ENCODE measurements at regions not wholly inside any gene's neighbourhood (a gene's known extent, or its start where the extent isn't known, plus 50 kb on each side); places are given as distances from the start of the nearest gene placed in this dataset.

GRCh38 chr12:62130834-62131552 is 129.2 kb upstream of the USP15 start:
- ATAC-seq (no peak), DNase-seq (no peak)

GRCh38 chr12:62133440-62133839 is 126.8 kb upstream of the USP15 start:
- ATAC-seq (no peak), DNase-seq (no peak)

GRCh38 chr12:62135553-62136200 is 124.5 kb upstream of the USP15 start:
- no peak for DNase-seq

GRCh38 chr12:62136496-62136895 is 123.7 kb upstream of the USP15 start:
- ATAC-seq (no peak), DNase-seq (no peak)

More at GRCh38 chr12:62135553-62136200, 124.5 kb upstream of the USP15 start:
- ATAC-seq = no peak

- ATAC-seq = no peak
- DNase-seq = no peak
Observed at GRCh38 chr12:62138527-62138926, 121.7 kb upstream of the USP15 start.

DNA sequence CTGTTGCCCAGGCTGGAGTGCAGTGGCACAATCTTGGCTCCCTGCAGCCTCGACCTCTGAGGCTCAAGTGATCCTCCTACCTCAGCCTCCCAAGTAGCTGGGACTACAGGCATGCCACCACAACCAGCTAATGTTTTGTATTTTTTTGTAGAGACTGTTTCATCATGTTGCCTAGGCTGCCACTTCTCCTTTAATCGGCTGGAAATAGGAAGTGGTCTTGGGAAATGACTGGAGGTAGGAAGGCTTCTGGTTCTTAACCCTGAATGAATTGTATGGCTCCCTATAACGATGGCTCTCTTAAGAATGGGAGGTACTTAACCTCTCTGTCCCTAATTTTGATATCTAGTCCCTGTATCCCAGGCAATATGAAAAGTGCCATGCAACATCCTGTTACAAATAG is 113.9 kb upstream of the USP15 start:
- DNase-seq (no peak), ATAC-seq (no peak)

DNA sequence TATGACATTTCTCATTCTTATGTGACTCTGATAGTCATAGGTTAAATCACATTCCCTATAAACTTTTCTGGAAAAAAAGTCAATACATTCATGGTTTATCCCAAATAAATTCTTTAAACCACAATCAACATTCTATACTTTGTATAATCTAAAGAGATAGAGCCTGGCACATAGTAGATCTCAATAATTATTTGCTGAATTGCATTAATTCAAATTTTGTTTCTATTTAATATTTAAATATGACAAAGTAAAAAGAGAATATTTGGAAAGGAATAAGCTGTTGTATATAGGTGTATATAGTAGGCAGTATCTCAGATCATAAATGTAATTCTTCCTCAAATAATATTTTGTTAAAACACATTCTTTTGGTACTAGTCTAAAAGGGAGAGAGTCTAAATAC is 102.2 kb upstream of the USP15 start:
- ATAC-seq = no peak
- no peak for DNase-seq

GRCh38 chr12:62158461-62159360 is 101.5 kb upstream of the USP15 start:
- DNase-seq (no peak), ATAC-seq (no peak)

DNA sequence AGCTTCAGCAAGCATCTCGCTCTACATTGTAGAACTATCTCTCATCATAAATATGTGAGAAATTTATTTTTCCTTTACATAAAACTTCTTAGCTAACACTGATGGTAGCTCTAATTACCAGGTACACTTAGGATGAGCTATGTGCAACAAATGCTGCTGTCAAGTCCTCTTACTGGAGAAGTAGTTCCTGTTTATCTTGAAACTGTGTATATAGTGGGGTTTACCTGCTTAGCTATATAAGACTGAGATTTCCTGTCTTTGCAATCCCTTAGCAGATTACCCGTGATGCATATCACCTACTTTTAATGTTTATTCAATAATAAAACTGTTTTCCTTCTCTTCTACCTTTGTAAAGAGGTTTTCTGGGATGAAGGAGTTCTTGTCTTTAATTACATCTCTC is 98.0 kb upstream of the USP15 start:
- no peak for ATAC-seq

GRCh38 chr12:62163368-62163767 is 96.8 kb upstream of the USP15 start:
- DNase-seq (no peak), ATAC-seq (no peak)

More for the DNA sequence above, 98.0 kb upstream of the USP15 start:
- no peak for DNase-seq

DNA sequence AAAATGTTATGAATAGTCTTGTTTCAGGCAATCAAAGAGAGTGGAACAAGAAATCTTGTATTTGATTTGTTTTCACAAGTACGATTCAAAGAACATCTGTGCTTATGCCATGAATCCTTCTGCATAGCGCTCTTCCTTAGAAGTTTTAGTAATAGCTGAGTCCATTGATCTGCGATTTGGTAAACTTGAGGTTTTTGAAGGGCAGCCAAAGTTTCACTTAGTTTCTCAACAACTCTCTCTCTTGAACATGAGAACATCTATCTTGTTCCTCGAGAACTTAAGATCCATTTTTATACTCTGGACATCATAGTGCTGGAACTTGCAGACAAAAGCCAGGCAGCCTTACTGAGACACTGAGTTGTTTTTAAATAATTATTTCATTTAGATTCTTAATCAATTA is 96.2 kb upstream of the USP15 start:
- no peak for DNase-seq
- no peak for ATAC-seq

DNA sequence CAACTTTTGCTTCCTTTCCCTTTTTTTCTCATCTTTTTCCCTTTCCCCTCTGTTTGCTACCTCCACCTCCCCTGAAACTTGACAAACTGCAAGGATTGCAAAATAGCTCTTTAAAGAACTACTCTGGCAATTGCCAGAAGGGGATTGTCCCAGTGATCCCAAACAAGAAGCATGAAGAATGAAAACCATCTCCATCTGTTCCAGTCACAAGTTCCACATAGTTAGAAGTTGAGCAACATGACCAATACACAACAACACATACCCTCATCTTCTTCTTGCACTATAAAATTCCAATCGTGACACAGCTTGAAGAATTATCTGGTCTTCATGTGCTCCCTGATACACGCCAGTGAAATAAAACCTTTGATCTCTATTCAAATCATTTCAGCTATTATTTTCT is 93.7 kb upstream of the USP15 start:
- ATAC-seq = no peak
- DNase-seq = no peak

GRCh38 chr12:62168411-62168810 is 91.8 kb upstream of the USP15 start:
- no peak for ATAC-seq
- DNase-seq = no peak

- DNase-seq (no peak), ATAC-seq (no peak)
Observed at GRCh38 chr12:62170241-62170640, 90.0 kb upstream of the USP15 start.

DNA sequence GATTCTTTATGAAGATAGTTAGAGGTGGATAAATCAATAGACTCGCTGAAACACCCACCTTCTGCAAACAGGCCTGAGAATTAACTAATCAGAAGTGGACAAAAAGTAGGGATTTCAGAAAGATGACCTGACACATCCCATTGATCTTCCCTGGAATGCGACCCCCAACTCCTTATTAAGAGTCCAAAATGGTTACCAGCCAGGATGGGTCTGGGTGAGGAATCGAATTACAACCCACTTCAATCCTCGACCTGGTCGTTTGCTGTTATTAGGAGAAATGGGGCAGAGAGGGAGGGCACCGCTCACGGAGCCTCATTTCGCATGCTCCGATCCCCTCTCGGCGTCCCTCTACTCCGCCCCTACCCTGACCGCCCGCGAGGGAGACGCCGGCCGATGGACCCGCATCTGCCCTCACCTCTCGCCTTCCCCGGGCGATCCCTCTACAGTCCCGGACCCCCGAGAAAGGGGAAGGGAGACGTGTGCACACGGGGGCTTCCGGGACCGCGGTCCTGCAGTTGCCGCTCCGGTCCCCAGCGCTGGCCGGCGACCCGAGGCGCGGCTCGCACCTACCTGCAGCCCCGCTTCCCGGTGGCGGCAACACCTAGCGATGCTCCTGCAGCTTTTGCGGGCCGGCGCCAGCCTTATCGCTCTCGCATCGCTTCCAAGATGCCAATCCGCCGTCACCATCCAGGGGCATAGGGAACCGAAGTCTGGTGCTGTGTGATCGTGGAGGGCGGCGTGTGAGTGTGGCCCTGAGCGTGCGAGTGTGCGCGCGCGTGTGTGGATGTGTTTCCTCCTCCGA is 69.3 kb upstream of the USP15 start:
- DNase-seq (peak; percentile 9), ATAC-seq (no peak)

GRCh38 chr12:62191491-62192179 is 68.6 kb upstream of the USP15 start:
- DNase-seq (peak; percentile 22), ATAC-seq (peak; percentile 8)

DNA sequence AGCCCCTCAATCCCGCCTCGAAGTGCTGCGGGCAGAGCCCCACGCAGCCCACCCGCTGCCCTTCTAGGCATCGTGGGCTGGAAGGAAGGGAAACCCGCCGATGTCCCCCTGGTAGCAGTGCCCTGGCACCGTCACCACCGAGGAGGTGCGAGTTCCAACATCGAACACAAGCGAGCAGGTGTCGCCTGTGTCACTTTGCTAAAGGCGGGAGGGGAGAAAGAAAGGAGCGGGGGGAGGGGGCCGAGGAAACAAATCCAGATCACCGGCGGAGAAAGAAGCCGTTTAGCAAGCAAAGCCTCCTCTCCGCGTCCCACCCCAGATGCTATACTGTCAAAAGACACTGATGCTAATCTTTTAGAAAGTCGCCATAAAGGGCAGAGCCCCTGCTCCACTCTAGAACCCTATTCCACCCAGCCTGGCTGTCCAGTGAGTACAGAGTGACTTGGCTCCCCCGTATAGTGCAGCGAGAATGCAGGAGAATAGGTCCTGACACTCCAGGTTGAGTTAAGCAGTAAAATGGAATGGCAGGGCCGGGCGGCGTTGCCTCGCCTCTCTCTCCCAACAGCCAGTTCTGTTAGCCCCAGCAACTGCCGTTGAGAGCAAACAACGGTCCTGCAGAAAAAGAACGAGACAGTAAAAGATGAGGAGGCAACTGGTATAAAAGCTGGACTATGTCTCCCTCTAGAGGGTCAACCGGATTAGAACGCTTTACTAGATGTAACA is 67.9 kb upstream of the USP15 start:
- ATAC-seq (peak; percentile 91), DNase-seq (peak; percentile 39)

GRCh38 chr12:62192903-62193250 is 67.3 kb upstream of the USP15 start:
- no peak for ATAC-seq
- DNase-seq = no peak

GRCh38 chr12:62194031-62194430 is 66.2 kb upstream of the USP15 start:
- ATAC-seq = no peak
- no peak for DNase-seq

DNA sequence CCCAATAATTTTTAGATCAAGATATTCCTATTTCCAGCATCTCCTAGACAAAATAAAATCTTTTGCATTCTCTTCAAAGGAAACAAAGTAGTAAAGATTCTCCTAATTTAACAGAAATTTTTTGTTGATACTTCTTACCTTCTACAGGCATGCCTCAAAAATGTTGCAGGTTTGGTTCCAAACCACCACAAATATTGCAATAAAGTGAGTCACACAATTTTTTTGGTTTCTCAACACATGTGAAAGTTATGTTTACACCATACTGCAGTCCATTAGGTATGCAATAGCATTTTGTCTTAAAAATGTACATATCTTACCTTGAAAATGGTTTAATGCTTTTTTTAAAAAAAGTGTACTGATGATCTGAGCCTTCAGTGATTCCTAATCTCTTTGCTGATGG is 65.6 kb upstream of the USP15 start:
- DNase-seq (no peak), ATAC-seq (no peak)

DNA sequence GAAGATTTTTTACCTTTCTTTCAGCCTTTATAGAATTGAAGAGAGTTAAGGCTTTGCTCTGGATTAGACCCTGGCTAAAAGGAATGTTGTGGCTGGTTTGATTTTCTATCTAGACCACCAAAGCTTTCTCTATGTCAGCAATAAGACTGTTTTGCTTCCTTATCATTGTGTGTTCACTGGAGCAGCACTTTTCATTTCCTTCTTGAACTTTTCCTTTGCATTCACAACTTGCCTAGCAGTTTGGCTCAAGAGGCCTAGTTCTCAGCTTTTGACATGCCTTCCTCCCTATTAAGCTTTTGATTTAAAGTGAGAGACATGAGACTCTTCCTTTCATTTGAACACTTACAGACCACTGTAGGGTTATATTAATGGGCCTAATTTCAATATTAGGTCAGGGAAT is 64.1 kb upstream of the USP15 start:
- ATAC-seq = no peak

More for the DNA sequence above, 64.1 kb upstream of the USP15 start:
- DNase-seq = no peak

Measured in stimulated activated naive CD8-positive, alpha-beta T cell treated with anti-CD3 and anti-CD28 coated beads, Interleukin-15, Interleukin-2, amounts not matched to agents 100 U/mL and 50 U/mL, for 24 hours (primary cell).